NCI-H2171 (cell line): ENCODE measurements at regions not wholly inside any gene's neighbourhood (a gene's known extent, or its start where the extent isn't known, plus 50 kb on each side); places are given as distances from the start of the nearest gene placed in this dataset.

ENCODE experiments used
- DNase-seq: peaks from one replicate; lab custom pipeline; 2025; lab: John Stamatoyannopoulos, UW

GRCh38 chr11:44493930-44494329 lies 71.5 kb upstream of the CD82 start:
- DNase-seq, result no peak

GRCh38 chr11:44494785-44495184 lies 70.7 kb upstream of the CD82 start:
- no peak for DNase-seq

- DNase-seq, result no peak
Measured at GRCh38 chr11:44496391-44496790, 69.1 kb upstream of the CD82 start.

GRCh38 chr11:44498089-44498871 lies 67.2 kb upstream of the CD82 start:
- DNase-seq, result no peak

GRCh38 chr11:44502506-44502905 lies 63.0 kb upstream of the CD82 start:
- no peak for DNase-seq

- DNase-seq, result no peak
Measured at GRCh38 chr11:44505581-44506054, 59.8 kb upstream of the CD82 start.

GRCh38 chr11:44506375-44507016 lies 59.0 kb upstream of the CD82 start:
- DNase-seq, result no peak

- no peak for DNase-seq
Measured at GRCh38 chr11:44507491-44507890, 58.0 kb upstream of the CD82 start.

- no peak for DNase-seq
Measured at GRCh38 chr11:44507896-44508445, 57.5 kb upstream of the CD82 start.

GRCh38 chr11:44509296-44509695 lies 56.2 kb upstream of the CD82 start:
- no peak for DNase-seq

- DNase-seq, result no peak
Measured at GRCh38 chr11:44510372-44510771, 55.1 kb upstream of the CD82 start.

GRCh38 chr11:44512818-44513217 lies 52.6 kb upstream of the CD82 start:
- DNase-seq, result no peak

- no peak for DNase-seq
Measured at GRCh38 chr11:44515048-44515447, 50.4 kb upstream of the CD82 start.
